ENCODE measurements at regions not wholly inside any gene's neighbourhood (a gene's known extent, or its start where the extent isn't known, plus 50 kb on each side); places are given as distances from the start of the nearest gene placed in this dataset.

DNA sequence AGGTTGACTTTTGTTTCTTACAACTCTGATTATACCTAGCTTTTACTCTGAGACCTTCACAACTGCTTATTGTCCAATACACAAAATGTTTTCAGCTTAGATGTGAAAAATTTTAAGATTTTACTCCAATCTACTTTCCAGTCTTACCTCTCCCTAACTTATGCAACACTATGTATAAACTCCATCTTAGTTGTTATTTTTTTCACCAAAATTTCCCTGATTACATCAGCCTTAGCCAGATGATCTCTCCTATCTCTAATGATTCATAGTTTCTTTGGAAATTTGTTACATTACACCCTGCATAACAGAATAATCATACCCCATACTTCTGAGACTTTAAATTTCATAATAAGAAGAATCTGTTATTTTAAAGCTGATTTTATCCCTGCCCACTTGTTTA, 621.0 kb upstream of the ANO3 start:
- DNase-seq (ENCODE audit: low read depth, low spot score): no peak
- H3K4me3 ChIP-seq (ENCODE audit: low read length): no peak overlapping the region

- no peak overlapping the region for H3K4me3 ChIP-seq (ENCODE audit: low read length)
- no peak for DNase-seq (ENCODE audit: low read depth, low spot score)
These were observed 604.0 kb upstream of the ANO3 start for GRCh38 chr11:25727944-25728343.

GRCh38 chr11:25730230-25730629, 601.7 kb upstream of the ANO3 start:
- no peak for DNase-seq (ENCODE audit: low read depth, low spot score)
- H3K4me3 ChIP-seq (ENCODE audit: low read length): no peak overlapping the region

GRCh38 chr11:25733777-25734176, 598.2 kb upstream of the ANO3 start:
- no peak for DNase-seq (ENCODE audit: low read depth, low spot score)
- H3K4me3 ChIP-seq (ENCODE audit: low read length): no peak overlapping the region

GRCh38 chr11:25734591-25735211, 597.2 kb upstream of the ANO3 start:
- H3K4me3 ChIP-seq (ENCODE audit: low read length): no peak overlapping the region
- DNase-seq (ENCODE audit: low read depth, low spot score): peak; percentile 0

DNA sequence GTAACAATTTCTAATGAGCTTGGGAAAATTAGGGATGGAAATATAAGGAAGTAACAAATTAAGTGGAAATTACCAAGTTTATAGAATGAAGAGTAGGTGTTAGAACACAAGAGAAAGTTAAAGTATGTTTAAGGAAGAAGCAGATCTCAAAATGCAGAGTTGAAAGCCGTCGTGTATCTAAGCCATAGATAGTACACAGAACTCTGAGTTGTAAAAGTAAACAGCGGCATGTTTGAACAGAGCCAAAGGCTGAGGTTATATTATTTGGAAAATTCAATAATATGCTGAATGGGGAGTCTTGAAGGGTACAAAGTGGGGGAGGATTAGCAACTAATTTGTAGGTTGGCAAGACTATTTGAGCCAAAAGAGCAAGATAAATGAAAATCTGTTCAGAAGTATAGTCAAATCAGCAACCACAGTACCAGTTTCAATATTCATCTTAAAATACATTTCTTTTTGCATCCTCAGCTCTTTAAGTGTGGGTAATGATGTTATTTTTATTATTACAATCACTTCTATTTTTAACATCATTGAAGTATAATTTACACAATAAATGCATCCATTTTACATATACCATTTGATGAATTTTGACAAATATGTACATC, 594.8 kb upstream of the ANO3 start:
- DNase-seq (ENCODE audit: low read depth, low spot score): no peak
- H3K4me3 ChIP-seq (ENCODE audit: low read length): no peak overlapping the region

DNA sequence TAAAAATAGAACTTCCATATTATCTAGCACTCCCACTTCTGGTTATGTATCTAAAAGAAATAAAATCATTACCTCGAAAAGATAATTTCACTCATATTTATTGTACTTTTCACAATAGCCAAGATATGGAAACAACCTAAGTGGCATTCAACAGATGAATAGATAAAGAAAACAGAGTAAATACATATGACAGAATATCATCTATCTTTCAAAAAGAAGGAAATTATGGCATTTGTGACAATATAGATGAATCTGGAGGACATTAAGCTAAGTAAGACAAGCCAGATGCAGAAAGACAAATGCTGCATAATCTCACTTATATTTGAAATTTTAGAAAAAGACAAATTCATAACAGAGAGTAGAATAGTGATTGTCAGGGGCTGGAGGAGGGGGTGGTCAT, 590.0 kb upstream of the ANO3 start:
- H3K4me3 ChIP-seq (ENCODE audit: low read length): no peak overlapping the region
- no peak for DNase-seq (ENCODE audit: low read depth, low spot score)

GRCh38 chr11:25742800-25743199, 589.1 kb upstream of the ANO3 start:
- DNase-seq (ENCODE audit: low read depth, low spot score): no peak
- H3K4me3 ChIP-seq (ENCODE audit: low read length): no peak overlapping the region

GRCh38 chr11:25755381-25755780, 576.5 kb upstream of the ANO3 start:
- no peak overlapping the region for H3K4me3 ChIP-seq (ENCODE audit: low read length)
- no peak for DNase-seq (ENCODE audit: low read depth, low spot score)

DNA sequence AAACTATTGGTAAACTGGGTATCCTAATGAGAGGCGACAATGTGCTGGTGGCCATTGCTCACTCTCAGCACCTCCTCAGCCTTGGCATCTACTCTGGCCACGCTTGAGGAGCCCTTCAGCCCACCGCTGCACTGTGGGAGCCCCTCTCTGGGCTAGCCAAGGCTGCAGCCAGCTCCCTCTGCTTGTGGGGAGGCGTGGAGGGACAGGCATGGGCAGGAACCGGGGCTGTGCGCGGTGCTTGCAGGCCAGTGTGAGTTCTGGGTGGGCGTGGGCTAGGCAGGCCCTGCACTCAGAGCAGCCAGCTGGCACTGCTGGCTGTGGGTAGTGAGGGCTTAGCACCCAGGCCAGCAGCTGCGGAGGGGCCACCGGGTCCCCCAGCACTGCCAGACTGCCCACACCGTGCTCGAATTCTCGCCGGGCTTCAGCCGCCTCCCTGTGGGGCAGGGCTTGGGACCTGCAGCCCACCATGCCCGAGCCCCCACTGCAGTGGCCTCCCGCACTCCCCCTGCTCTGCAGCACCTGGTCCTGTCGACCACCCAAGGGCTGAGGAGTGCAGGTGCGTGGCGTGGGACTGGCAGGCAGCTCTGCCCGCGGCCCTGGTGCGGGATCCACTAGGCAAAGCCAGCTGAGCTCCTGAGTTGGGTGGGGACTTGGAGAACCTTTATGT, 575.9 kb upstream of the ANO3 start:
- H3K4me3 ChIP-seq (ENCODE audit: low read length): no peak overlapping the region
- no peak for DNase-seq (ENCODE audit: low read depth, low spot score)

DNA sequence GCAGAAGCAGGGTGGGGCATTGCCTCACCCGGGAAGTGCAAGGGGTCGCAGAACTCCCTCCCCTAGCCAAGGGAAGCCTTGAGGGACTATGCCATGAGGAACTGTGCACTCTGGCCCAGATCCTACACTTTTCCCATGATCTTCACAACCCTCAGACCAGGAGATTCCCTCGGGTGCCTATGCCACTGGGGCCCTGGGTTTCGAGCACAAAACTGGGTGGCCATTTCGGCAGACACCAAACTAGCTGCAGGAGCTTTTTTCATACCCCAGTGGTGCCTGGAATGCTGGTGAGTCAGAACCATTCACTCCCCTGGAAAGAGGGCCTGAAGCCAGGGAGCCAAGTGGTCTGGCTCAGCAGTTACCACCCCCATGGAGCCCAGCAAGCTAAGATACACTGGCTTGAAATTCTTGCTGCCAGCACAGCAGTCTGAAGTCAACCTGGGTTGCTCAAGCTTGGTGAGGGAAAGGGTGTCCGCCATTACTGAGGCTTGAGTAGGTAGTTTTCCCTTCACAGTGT, 573.7 kb upstream of the ANO3 start:
- H3K4me3 ChIP-seq (ENCODE audit: low read length): no peak overlapping the region
- DNase-seq (ENCODE audit: low read depth, low spot score): no peak

- DNase-seq (ENCODE audit: low read depth, low spot score): no peak
- H3K4me3 ChIP-seq (ENCODE audit: low read length): no peak overlapping the region
These were observed 565.5 kb upstream of the ANO3 start for GRCh38 chr11:25766332-25767015.

DNA sequence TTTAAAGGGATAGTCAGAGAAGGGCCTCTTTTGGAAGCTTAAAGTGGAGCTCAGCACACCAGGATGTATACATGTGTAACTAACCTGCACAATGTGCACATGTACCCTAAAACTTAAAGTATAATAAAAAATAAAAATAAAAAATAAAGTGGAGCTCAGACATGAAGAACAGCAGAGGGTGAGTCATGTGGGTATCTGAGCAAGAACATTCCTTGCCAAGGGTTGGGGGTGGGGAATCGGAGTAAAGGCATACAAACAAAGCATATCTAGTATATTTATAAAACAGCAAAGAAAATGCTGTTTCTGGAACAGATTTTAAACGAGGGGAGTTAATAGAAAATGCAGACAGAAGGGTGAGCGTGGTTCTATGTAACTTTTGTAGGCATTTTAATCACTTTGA, 562.6 kb upstream of the ANO3 start:
- DNase-seq (ENCODE audit: low read depth, low spot score): no peak
- no peak overlapping the region for H3K4me3 ChIP-seq (ENCODE audit: low read length)

GRCh38 chr11:25771605-25772004, 560.3 kb upstream of the ANO3 start:
- H3K4me3 ChIP-seq (ENCODE audit: low read length): no peak overlapping the region
- no peak for DNase-seq (ENCODE audit: low read depth, low spot score)

DNA sequence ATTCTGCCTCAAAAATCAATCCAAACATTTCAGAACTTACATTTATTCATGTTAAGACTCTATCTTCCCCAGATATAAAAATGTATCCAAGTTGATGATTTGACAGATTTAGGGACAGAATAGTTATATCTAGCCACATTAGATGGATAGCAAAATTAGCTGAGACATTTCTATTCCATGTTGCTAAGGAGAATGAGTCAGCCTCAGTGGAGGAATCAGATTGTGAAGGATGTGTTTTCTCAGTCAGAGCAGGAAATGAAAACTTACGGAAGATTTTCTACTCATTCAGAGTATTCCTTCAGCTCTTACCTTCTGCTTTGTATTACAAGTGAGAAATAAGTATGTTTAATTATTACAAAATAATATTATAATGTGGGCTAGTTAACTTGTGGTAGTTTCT, 556.3 kb upstream of the ANO3 start:
- no peak for DNase-seq (ENCODE audit: low read depth, low spot score)
- H3K4me3 ChIP-seq (ENCODE audit: low read length): no peak overlapping the region

GRCh38 chr11:25776238-25776637, 555.7 kb upstream of the ANO3 start:
- no peak for DNase-seq (ENCODE audit: low read depth, low spot score)
- no peak overlapping the region for H3K4me3 ChIP-seq (ENCODE audit: low read length)

DNA sequence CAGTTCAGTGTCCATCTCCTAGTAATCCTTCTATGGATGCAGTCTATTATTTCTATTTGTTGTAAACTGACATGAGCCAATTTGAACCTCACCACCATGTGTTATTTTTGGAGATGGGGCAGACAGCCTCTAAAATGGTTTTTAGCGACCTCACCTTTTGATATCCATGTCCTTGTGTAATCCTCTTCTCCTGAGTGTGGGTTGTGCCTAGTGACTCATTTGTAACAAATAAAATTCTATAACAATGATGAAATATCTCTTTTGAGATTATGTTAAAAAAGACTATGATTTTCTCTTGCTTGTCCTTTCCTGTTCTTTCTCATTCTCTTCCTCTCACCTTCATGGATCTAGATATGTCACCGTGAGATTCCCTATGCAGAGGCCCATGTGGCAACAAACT, 554.6 kb upstream of the ANO3 start:
- DNase-seq (ENCODE audit: low read depth, low spot score): no peak
- H3K4me3 ChIP-seq (ENCODE audit: low read length): no peak overlapping the region

GRCh38 chr11:25779033-25779432, 552.9 kb upstream of the ANO3 start:
- DNase-seq (ENCODE audit: low read depth, low spot score): no peak
- no peak overlapping the region for H3K4me3 ChIP-seq (ENCODE audit: low read length)

DNA sequence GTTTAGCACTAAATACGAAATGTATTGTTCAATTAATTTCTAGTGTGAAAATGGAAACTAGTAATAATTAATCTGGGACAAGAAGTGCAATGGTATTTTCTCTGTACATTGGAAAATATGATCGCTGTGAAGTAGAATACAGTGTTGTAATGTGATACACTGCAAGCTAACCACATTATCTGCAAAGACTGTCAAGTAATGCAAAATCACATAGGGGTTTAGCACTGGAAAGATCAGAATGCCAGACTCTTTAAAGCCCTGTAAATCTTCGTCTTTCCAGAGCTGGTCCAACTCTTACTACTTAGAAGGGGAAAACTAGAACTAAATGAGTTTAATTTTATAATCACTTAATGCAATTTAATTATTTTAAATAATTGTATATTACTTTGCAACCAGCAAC, 544.5 kb upstream of the ANO3 start:
- DNase-seq (ENCODE audit: low read depth, low spot score): no peak
- H3K4me3 ChIP-seq (ENCODE audit: low read length): no peak overlapping the region

DNA sequence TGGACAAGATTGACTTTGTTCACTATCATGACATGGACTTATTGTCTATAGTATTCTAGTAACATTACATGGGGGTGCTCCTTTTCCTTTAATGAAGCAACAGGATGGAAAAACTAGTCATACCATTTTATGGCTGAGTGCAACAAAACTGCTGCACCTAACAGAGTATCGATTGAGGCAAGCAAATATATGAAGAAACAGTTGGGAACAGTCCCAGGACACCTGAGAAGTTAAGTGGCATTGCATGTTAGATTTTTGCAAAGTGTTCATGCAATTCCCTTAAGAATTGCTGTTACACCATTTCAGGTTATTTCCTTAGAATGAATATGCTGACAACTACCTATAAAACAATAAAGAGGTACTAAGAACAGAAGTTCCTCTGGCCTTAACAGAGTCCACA, 541.5 kb upstream of the ANO3 start:
- no peak overlapping the region for H3K4me3 ChIP-seq (ENCODE audit: low read length)
- DNase-seq (ENCODE audit: low read depth, low spot score): no peak

Measured in Jurkat, Clone E6-1 (cell line).